GM12865 (cell line): ENCODE measurements at regions not wholly inside any gene's neighbourhood (a gene's known extent, or its start where the extent isn't known, plus 50 kb on each side); places are given as distances from the start of the nearest gene placed in this dataset.

ENCODE experiments used
- DNase-seq: peaks from one replicate; pipeline ENCODE4 v3.0.0; 2010; ENCODE audit warnings: low read depth
- H3K4me3 ChIP-seq: 2 replicates; pipeline ENCODE4 v1.5.1; 2011; ENCODE audit warnings: mild to moderate bottlenecking, low read depth, low read length, control low read depth
- TF ChIP-seq, protein P1 (sequence below): IDR thresholded peaks from 2 replicates; pipeline ENCODE4 v1.5.1; 2011; ENCODE audit warnings: low read length, control low read depth, low read depth, inconsistent platforms; ENCODE audit not compliant: insufficient read depth; ENCODE audit errors: missing control alignments

- H3K4me3 ChIP-seq, result no peak overlapping the region
- TF ChIP-seq, protein P1, sequence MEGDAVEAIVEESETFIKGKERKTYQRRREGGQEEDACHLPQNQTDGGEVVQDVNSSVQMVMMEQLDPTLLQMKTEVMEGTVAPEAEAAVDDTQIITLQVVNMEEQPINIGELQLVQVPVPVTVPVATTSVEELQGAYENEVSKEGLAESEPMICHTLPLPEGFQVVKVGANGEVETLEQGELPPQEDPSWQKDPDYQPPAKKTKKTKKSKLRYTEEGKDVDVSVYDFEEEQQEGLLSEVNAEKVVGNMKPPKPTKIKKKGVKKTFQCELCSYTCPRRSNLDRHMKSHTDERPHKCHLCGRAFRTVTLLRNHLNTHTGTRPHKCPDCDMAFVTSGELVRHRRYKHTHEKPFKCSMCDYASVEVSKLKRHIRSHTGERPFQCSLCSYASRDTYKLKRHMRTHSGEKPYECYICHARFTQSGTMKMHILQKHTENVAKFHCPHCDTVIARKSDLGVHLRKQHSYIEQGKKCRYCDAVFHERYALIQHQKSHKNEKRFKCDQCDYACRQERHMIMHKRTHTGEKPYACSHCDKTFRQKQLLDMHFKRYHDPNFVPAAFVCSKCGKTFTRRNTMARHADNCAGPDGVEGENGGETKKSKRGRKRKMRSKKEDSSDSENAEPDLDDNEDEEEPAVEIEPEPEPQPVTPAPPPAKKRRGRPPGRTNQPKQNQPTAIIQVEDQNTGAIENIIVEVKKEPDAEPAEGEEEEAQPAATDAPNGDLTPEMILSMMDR, result no peak
These were observed 358.2 kb downstream of the BCOR start for GRCh38 chrX:39739585-39739984.

DNA sequence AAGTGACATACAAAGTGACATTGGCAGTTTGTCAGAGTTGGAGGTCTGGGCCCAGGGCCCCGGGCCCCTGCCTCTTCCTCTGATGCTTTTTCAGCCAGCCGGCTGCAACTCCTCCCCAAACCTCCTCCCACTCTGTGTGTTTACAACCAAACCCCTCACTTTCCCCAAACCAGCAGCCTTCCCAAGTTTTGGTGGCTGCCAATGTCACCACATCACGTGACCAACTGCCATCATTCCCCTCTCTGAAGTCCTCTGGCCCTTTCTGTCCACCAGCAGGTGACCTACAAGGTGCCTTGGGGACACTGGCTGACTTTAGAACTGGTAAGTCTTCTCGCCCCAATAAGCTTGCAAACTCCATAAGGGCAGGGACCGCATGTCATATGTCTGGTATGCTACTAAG lies 357.7 kb downstream of the BCOR start:
- H3K4me3 ChIP-seq, result no peak overlapping the region
- DNase-seq, result no peak
- TF ChIP-seq, protein P1, result no peak

More at GRCh38 chrX:39739585-39739984, 358.2 kb downstream of the BCOR start:
- DNase-seq, result no peak

- no peak overlapping the region for H3K4me3 ChIP-seq
- no peak for DNase-seq
- TF ChIP-seq, protein P1, result no peak
These were observed 355.9 kb downstream of the BCOR start for GRCh38 chrX:39741904-39742303.

- DNase-seq, result no peak
- H3K4me3 ChIP-seq, result no peak overlapping the region
- TF ChIP-seq, protein P1, result no peak
These were observed 351.9 kb downstream of the BCOR start for GRCh38 chrX:39745818-39746217.

DNA sequence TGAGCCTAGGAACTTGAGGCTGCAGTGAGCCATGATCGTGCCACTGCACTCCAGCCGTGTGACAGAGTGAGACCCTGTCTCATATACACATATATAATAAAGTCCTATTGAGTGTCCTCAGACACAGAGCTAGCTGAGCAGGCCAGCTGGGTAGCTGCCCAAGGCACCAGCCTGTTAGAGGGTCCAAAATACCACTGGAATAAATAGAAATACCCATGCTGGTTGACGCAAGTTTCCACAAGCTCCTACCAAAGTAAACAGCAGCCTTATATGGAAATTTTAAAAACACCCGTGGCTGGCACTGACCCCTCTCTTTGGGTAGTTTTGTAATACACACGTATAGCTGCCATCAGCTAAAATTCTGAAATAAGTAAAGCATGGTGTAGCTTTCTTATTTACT lies 348.6 kb downstream of the BCOR start:
- TF ChIP-seq, protein P1, result no peak

GRCh38 chrX:39749728-39750127 lies 348.0 kb downstream of the BCOR start:
- TF ChIP-seq, protein P1, result no peak
- H3K4me3 ChIP-seq, result no peak overlapping the region
- no peak for DNase-seq

More for the DNA sequence above, 348.6 kb downstream of the BCOR start:
- no peak for DNase-seq
- no peak overlapping the region for H3K4me3 ChIP-seq

- no peak overlapping the region for H3K4me3 ChIP-seq
- TF ChIP-seq, protein P1, result no peak
- DNase-seq, result no peak
These were observed 347.4 kb downstream of the BCOR start for GRCh38 chrX:39750256-39750790.
